ENCODE measurements at regions not wholly inside any gene's neighbourhood (a gene's known extent, or its start where the extent isn't known, plus 50 kb on each side); places are given as distances from the start of the nearest gene placed in this dataset.

DNA sequence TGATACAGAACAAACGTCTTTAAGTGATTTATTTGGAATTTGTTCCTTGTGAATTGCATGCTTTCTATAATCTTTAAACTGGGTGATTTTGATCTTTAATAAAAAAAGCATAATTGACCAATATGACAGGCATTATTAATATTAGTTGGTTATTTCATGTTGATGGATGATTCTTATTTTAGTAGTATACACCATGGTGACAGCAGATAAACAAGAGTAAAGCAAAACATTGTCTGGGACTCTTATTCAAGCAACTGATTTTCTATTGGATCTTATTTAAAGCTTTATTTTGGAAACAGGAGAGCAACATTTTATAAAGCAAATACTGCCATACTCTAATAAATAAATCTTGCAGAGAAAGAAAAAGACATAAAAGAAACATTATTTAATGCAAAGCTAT is 591.4 kb upstream of the GNPDA2 start:
- no peaks in the 10 kb centered on the region for H3K4me1 ChIP-seq (ENCODE audit: control insufficient read depth, low read length)
- H3K9me3 ChIP-seq (ENCODE audit: control insufficient read depth, insufficient read depth, low read length): no peaks in the 10 kb centered on the region
- H4K20me1 ChIP-seq (ENCODE audit: control insufficient read depth, insufficient read depth, low read depth, low read length): no peaks in the 10 kb centered on the region
- no peaks in the 10 kb centered on the region for H3K36me3 ChIP-seq (ENCODE audit: control insufficient read depth, low read length)
- no peak overlapping the region for H3K4me3 ChIP-seq (ENCODE audit: low read length)
- no peaks in the 10 kb centered on the region for H3K9me2 ChIP-seq (replicated peaks; ENCODE audit: control insufficient read depth, low read length)
- H3F3A ChIP-seq (ENCODE audit: control insufficient read depth, insufficient read depth): no peaks in the 10 kb centered on the region
- H3K79me2 ChIP-seq (ENCODE audit: control insufficient read depth, low read length): no peaks in the 10 kb centered on the region
- no peak overlapping the region for H3K27ac ChIP-seq (ENCODE audit: low read depth, low read length)
- H3K27me3 ChIP-seq (ENCODE audit: control insufficient read depth, low read length): no peaks in the 10 kb centered on the region
- TF ChIP-seq, protein P1, sequence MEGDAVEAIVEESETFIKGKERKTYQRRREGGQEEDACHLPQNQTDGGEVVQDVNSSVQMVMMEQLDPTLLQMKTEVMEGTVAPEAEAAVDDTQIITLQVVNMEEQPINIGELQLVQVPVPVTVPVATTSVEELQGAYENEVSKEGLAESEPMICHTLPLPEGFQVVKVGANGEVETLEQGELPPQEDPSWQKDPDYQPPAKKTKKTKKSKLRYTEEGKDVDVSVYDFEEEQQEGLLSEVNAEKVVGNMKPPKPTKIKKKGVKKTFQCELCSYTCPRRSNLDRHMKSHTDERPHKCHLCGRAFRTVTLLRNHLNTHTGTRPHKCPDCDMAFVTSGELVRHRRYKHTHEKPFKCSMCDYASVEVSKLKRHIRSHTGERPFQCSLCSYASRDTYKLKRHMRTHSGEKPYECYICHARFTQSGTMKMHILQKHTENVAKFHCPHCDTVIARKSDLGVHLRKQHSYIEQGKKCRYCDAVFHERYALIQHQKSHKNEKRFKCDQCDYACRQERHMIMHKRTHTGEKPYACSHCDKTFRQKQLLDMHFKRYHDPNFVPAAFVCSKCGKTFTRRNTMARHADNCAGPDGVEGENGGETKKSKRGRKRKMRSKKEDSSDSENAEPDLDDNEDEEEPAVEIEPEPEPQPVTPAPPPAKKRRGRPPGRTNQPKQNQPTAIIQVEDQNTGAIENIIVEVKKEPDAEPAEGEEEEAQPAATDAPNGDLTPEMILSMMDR (IDR thresholded peaks at IDR 0.05; ENCODE audit: low read depth, low read length, poor library complexity, severe bottlenecking): no peak
- TF ChIP-seq EZH2phosphoT487 (IDR thresholded peaks at IDR 0.05; ENCODE audit: borderline replicate concordance, low read length): no peak
- no peak overlapping the region for H3K4me2 ChIP-seq (ENCODE audit: low read length)

DNA sequence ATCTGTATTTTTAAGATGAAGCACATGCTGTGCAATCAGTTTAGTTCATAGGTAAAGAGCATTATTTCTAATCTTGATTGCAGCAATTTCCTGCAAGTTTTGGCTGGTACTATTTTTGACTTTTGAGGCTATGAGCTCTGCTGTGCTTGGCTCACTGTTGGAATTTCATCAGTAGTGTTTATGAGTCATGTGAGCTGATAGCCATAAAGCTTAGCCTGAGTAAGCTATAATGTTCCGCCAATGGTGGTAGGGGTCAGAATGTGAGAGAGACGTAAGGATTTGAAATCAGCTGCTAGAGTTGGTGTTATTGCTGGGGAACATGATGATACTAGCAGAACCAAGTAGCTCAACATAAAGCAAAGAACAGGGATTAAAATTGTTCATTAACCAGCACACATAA is 590.9 kb upstream of the GNPDA2 start:
- H3K9me3 ChIP-seq (ENCODE audit: control insufficient read depth, insufficient read depth, low read length): no peaks in the 10 kb centered on the region
- no peaks in the 10 kb centered on the region for H3K9me2 ChIP-seq (replicated peaks; ENCODE audit: control insufficient read depth, low read length)
- no peaks in the 10 kb centered on the region for H3F3A ChIP-seq (ENCODE audit: control insufficient read depth, insufficient read depth)
- H3K36me3 ChIP-seq (ENCODE audit: control insufficient read depth, low read length): no peaks in the 10 kb centered on the region
- no peaks in the 10 kb centered on the region for H3K4me1 ChIP-seq (ENCODE audit: control insufficient read depth, low read length)
- no peaks in the 10 kb centered on the region for H3K79me2 ChIP-seq (ENCODE audit: control insufficient read depth, low read length)
- no peak for TF ChIP-seq EZH2phosphoT487 (IDR thresholded peaks at IDR 0.05; ENCODE audit: borderline replicate concordance, low read length)
- TF ChIP-seq, protein P1 (IDR thresholded peaks at IDR 0.05; ENCODE audit: low read depth, low read length, poor library complexity, severe bottlenecking): no peak
- H3K27me3 ChIP-seq (ENCODE audit: control insufficient read depth, low read length): no peaks in the 10 kb centered on the region
- H3K27ac ChIP-seq (ENCODE audit: low read depth, low read length): no peak overlapping the region
- H4K20me1 ChIP-seq (ENCODE audit: control insufficient read depth, insufficient read depth, low read depth, low read length): no peaks in the 10 kb centered on the region
- H3K4me2 ChIP-seq (ENCODE audit: low read length): no peak overlapping the region
- H3K4me3 ChIP-seq (ENCODE audit: low read length): no peak overlapping the region

DNA sequence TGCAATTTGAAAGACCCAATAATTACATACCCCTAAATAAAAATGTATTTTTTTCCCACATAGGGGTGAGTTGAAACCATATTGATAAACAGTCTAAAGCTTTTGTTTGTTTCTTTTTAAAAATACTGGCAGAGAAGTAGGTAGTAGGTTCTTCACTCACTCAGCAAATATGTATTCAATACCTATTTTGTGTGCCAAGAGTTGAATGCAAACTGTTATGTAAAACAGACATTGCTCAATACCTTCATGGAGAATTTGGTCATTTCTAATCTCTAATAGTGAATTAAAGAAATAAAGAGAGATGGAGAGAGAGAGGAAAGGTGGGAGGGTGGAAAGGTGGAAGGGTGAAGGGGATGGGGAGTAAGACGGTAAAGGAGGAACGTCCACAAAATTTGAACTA is 589.9 kb upstream of the GNPDA2 start:
- TF ChIP-seq, protein P1 (IDR thresholded peaks at IDR 0.05; ENCODE audit: low read depth, low read length, poor library complexity, severe bottlenecking): no peak
- no peak for TF ChIP-seq EZH2phosphoT487 (IDR thresholded peaks at IDR 0.05; ENCODE audit: borderline replicate concordance, low read length)
- no peak overlapping the region for H3K4me2 ChIP-seq (ENCODE audit: low read length)
- H3K27ac ChIP-seq (ENCODE audit: low read depth, low read length): no peak overlapping the region
- H3K79me2 ChIP-seq (ENCODE audit: control insufficient read depth, low read length): no peaks in the 10 kb centered on the region
- H4K20me1 ChIP-seq (ENCODE audit: control insufficient read depth, insufficient read depth, low read depth, low read length): no peaks in the 10 kb centered on the region
- H3K36me3 ChIP-seq (ENCODE audit: control insufficient read depth, low read length): no peaks in the 10 kb centered on the region
- no peaks in the 10 kb centered on the region for H3K9me2 ChIP-seq (replicated peaks; ENCODE audit: control insufficient read depth, low read length)
- H3K4me3 ChIP-seq (ENCODE audit: low read length): no peak overlapping the region
- H3K27me3 ChIP-seq (ENCODE audit: control insufficient read depth, low read length): no peaks in the 10 kb centered on the region
- no peaks in the 10 kb centered on the region for H3F3A ChIP-seq (ENCODE audit: control insufficient read depth, insufficient read depth)
- no peaks in the 10 kb centered on the region for H3K9me3 ChIP-seq (ENCODE audit: control insufficient read depth, insufficient read depth, low read length)
- H3K4me1 ChIP-seq (ENCODE audit: control insufficient read depth, low read length): no peaks in the 10 kb centered on the region

DNA sequence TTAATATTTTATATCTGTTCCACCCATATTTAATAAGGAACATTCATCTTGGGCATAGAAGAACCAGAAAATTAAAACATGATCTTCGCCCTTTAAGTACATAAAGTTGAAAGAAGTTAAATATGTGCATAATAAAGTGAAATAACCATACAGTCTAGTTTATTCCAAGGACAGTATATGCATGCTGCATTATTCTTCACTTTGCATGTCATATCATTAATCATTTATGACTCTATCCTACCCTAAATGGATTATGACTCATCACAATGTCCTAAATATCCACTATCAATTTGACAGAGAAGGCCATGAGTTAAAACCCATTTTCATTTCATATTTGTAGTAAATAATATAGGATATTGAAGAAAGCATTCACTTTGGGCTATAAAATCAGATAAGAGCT is 576.5 kb upstream of the GNPDA2 start:
- H3K27me3 ChIP-seq (ENCODE audit: control insufficient read depth, low read length): no peaks in the 10 kb centered on the region
- H3K79me2 ChIP-seq (ENCODE audit: control insufficient read depth, low read length): no peaks in the 10 kb centered on the region
- H3K36me3 ChIP-seq (ENCODE audit: control insufficient read depth, low read length): no peaks in the 10 kb centered on the region
- no peak overlapping the region for H3K4me2 ChIP-seq (ENCODE audit: low read length)
- H4K20me1 ChIP-seq (ENCODE audit: control insufficient read depth, insufficient read depth, low read depth, low read length): no peaks in the 10 kb centered on the region
- H3K4me1 ChIP-seq (ENCODE audit: control insufficient read depth, low read length): no peaks in the 10 kb centered on the region
- H3K9me3 ChIP-seq (ENCODE audit: control insufficient read depth, insufficient read depth, low read length): no peaks in the 10 kb centered on the region
- H3K27ac ChIP-seq (ENCODE audit: low read depth, low read length): no peak overlapping the region
- H3K4me3 ChIP-seq (ENCODE audit: low read length): no peak overlapping the region
- TF ChIP-seq EZH2phosphoT487 (IDR thresholded peaks at IDR 0.05; ENCODE audit: borderline replicate concordance, low read length): no peak
- TF ChIP-seq, protein P1 (IDR thresholded peaks at IDR 0.05; ENCODE audit: low read depth, low read length, poor library complexity, severe bottlenecking): no peak
- H3K9me2 ChIP-seq (replicated peaks; ENCODE audit: control insufficient read depth, low read length): no peaks in the 10 kb centered on the region
- no peaks in the 10 kb centered on the region for H3F3A ChIP-seq (ENCODE audit: control insufficient read depth, insufficient read depth)

Data from DOHH2 (cell line).